HG03558 (cell line): ENCODE measurements at regions not wholly inside any gene's neighbourhood (a gene's known extent, or its start where the extent isn't known, plus 50 kb on each side); places are given as distances from the start of the nearest gene placed in this dataset.

Experiments used
- ATAC-seq: cut with Tn5 transposase; IDR thresholded peaks from one replicate; pipeline ENCODE4 v1.9.1; 2021; ENCODE audit warnings: moderate number of reproducible peaks; ENCODE audit not compliant: unreplicated experiment; ENCODE audit errors: extremely low read depth

- ATAC-seq = no peak
Measured at GRCh38 chr4:177681902-177682301, 239.7 kb upstream of the AGA start.

GRCh38 chr4:177687117-177687516 is 244.9 kb upstream of the AGA start:
- ATAC-seq = no peak

DNA sequence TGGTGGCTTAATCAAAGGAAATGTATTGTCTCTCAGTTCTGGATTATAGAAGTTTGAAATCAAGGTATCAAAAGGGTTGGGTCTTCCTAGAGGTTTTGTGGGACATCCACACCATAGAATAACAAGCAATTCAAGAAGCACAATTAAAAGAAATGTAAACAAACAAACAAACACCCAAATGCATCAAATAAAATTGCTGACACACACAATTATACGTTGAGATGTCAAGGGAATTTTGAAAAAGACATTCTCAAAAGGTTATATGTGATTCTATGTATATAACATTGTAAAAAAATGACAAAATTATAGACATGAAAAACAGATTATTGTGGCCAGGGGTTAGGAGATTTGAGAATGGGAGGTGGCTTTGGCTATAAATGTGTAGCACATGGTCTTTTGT is 250.7 kb upstream of the AGA start:
- no peak for ATAC-seq

DNA sequence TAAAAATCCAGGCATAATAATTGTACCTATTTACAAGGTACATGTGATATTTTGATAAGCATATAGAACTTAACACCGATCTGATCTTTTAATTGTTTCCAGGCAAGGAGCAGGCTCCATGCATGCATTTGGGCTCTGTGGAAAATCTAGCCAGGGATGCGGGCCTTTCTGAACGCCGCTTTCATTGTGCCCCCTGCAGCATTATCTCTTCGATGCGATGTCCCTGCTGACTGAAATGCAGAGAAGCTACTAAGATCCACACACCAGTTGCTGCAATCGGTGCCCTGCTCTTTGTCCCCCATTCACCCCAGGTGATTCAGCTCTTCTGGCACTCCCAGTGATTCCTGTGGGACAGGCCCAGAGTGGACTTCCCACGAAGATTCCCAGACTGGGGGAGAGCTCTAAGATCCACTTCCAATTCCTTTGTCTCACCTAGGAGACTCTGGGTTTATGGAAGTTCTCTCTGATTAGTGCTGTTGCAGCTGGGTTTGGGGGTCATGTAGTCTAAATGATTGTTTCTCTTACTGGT is 254.3 kb upstream of the AGA start:
- no peak for ATAC-seq

- ATAC-seq = no peak
Measured at GRCh38 chr4:177699365-177700213, 257.4 kb upstream of the AGA start.

- no peak for ATAC-seq
Measured at GRCh38 chr4:177706916-177707315, 264.7 kb upstream of the AGA start.

DNA sequence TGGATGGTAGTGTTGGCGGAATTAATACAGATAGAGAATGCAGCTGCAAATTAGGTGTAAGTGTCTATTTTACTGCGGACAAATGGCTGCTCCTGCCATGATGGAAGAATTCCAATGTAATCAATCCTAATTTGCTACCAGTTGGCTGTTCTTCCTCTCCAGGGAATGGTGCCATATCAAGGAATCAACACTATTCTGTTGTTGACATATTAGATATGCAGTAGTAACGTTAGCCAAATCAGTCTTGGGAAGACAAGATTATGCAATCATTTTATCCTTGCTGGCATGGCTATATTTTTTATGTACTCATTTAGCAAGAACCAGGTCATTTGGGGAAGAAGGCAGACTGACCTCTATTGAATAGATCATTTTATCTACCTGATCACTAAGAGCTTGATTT is 271.2 kb upstream of the AGA start:
- ATAC-seq = no peak

DNA sequence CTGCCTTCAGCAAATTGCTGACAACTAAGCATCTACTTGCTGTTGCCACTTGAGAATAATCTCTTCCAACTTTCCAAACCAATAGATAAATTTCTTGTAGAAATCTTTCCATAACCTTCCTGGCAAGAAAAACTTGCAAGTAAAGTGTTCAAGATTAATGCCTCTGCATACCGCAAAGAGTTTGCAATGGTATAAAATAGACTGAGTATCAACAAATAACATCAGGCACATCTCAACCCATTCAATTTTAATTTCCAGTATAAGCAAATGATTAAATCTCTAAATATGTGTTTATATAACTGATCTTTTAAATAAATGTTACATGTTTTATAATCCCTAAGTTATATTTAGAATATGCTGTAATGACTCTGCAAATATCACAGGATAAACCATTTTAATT is 275.2 kb upstream of the AGA start:
- ATAC-seq = no peak

DNA sequence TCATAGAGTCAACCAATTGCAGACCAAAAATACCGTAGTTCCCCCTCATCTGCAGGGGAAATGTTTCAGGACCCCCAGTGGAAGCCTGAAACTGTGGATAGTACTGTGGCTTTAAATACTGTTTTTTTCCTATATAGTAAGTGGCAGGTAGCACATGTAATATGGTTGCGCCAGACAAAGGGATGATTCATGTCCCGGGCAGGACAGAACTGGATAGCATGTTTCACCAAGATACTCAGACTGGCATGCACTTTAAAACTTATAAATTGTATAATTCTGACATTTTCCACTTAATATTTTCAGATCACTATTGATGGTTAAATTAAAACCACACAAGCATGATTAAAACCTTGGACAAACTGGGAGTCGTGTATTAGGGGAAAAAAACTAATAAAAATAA is 276.3 kb upstream of the AGA start:
- ATAC-seq = no peak

DNA sequence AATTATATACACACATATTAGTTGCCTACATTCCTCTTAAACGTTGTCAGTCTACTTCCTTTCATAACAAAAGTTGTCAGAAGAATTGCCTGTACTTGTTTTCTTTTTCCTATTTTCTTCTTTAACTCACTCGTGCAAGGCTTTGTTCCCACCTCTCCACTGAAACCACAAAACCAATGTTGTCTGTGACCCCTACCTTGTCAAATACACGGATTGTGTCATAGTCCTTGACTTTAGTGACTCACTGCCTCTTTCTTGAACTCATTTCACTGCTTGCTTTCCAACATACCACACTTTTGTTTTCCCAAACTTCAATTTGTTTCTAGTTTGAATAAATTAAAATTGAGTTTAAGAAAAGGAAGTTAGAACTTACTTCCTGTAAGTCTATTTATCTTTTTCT is 283.9 kb upstream of the AGA start:
- ATAC-seq = no peak

GRCh38 chr4:177728361-177729152 is 286.3 kb upstream of the AGA start:
- no peak for ATAC-seq

DNA sequence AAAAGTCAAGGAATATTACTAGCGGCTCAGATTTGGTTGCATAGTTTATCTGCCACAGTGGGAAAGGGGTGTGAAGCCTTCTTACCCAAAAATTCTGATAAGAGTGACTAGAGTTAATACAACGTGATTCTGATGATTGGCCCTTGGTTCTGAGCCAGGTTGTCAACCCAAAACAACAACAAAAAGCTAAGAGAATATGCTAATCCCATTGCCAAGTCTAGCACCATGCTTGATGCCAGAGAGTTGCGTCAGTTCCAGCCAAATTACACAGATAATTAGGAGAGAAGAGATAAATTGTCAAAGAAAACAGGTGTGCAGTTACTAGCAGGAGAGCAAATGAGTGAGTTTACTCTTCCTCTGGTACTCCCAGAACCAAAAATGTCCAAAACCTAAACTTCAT is 287.4 kb upstream of the AGA start:
- ATAC-seq = no peak

GRCh38 chr4:177737387-177737940 is 295.2 kb upstream of the AGA start:
- no peak for ATAC-seq

GRCh38 chr4:177740563-177740962 is 298.3 kb upstream of the AGA start:
- ATAC-seq = no peak

DNA sequence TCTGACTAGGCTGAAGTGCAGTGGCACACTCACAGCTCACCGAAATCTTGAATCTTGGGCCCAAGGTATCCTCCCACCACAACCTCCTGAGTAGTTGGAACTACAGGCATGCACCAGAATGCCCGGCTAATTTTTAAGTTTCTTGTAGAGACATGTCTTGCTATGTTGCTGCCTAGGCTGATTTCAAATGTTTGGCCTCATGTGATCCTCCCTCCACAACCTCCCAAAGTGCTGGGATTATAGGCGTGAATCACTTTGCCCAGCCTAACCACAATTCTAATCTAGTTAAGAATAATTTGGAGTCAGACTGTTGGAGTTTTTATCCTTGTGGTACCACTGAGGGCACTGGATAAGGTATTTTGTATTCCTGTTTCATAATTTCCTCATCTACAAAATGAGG is 317.5 kb upstream of the AGA start:
- ATAC-seq = no peak

GRCh38 chr4:177761692-177762091 is 319.5 kb upstream of the AGA start:
- no peak for ATAC-seq

- no peak for ATAC-seq
Measured at GRCh38 chr4:177769155-177769554, 326.9 kb upstream of the AGA start.

GRCh38 chr4:177770776-177771175 is 328.5 kb upstream of the AGA start:
- ATAC-seq = no peak

DNA sequence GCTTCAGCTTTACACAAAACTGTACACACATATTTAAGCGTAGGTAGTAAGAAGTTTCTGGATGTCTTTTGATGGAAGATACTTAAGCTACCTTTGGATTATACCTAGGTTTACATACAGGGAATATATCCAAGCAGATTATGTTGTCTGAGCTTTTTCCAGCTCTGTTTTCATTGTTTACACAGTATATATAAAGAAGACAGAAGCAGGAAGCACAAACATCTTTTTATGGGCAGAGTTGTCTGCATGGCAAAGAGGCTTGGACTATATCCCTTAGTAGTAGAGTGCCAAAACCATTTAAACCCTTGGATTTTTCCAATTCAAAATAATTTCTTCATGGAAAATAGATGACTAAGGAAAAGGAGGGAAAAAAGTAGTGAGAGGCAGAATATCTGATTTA is 329.4 kb upstream of the AGA start:
- ATAC-seq = no peak

DNA sequence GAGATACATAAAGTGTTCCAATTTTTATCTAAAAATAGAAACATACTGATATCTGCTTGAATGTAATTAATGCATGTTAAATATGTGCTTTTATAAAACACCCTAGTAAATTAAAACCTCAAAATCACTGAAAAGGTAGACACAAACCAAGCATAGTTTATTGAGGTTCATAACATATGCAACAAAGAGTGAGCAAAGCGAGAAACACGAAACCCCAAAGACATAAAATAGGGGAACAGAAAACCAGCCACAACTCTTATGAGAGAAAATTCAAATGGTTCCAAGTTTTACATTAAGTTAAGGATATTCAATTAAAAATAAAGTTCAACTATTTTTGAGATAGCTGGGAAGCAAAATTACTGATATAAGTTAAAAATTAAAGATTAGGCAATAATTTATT is 336.4 kb upstream of the AGA start:
- ATAC-seq = no peak

DNA sequence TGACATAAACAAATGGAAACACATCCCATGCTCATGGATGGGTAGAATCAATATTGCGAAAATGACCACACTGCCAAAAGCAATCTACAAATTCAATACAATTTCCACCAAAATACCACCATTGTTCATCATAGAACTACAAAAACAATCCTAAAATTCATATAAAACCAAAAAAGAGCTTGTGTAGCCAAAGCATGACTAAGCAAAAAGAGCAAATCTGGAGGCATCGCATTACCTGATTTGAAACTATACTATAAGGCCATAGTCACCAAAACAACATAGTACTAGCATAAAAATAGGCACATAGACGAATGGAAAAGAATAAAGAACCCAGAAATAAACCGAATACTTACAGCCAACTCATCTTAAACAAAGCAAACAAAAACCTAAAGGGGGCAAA is 342.8 kb upstream of the AGA start:
- ATAC-seq = no peak
